HG03159 (cell line): ENCODE measurements at regions not wholly inside any gene's neighbourhood (a gene's known extent, or its start where the extent isn't known, plus 50 kb on each side); places are given as distances from the start of the nearest gene placed in this dataset.

ENCODE experiments used
- ATAC-seq: cut with Tn5 transposase; IDR thresholded peaks from one replicate; pipeline ENCODE4 v1.9.1; 2021; ENCODE audit warnings: mild to moderate bottlenecking, moderate library complexity; ENCODE audit not compliant: unreplicated experiment

DNA sequence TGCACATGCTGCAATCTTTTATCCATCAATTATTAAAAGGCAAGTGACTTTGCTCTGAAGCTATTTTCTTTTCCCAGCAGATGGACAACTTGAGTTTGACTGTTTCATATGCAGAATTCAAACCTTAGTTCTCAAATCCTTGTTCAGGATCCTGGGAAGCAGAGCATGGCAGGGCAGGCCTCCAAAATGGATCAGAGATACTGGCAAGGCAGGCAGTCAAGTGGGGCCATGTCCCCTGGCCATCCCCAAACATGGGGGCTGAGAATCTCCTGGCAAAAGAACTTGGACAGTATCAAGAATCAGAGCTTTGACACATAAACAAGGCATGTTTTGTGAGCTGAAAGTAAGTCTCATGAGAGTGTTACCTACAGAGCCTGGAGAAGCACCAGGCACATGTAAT lies 122.9 kb upstream of the CTNNB1 start:
- no peak for ATAC-seq

DNA sequence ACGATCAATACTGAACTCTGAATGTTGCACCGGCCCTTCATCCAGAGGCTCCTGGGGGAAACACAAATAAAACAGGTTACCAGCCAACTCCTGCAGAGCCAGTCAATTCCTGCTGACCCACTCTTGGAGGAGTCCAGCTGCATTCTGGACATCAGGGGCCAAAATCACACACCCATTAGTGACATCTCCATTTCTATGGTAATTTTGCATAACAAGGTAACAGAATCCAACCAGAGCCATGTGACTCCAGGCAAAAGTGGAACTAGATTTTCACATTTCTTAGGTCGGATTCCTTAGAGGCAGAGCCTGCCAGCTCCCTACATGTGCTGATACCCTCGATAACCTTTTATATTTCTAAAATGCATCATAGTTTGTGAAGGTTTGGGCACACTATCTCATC lies 119.2 kb upstream of the CTNNB1 start:
- no peak for ATAC-seq

- ATAC-seq: no peak
Measured at GRCh38 chr3:41088882-41089281, 110.4 kb upstream of the CTNNB1 start.

- ATAC-seq: no peak
Measured at GRCh38 chr3:41089566-41089965, 109.7 kb upstream of the CTNNB1 start.

GRCh38 chr3:41092844-41093243 lies 106.5 kb upstream of the CTNNB1 start:
- no peak for ATAC-seq

- ATAC-seq: no peak
Measured at GRCh38 chr3:41093476-41093875, 105.8 kb upstream of the CTNNB1 start.

- ATAC-seq: no peak
Measured at GRCh38 chr3:41094351-41094750, 105.0 kb upstream of the CTNNB1 start.

DNA sequence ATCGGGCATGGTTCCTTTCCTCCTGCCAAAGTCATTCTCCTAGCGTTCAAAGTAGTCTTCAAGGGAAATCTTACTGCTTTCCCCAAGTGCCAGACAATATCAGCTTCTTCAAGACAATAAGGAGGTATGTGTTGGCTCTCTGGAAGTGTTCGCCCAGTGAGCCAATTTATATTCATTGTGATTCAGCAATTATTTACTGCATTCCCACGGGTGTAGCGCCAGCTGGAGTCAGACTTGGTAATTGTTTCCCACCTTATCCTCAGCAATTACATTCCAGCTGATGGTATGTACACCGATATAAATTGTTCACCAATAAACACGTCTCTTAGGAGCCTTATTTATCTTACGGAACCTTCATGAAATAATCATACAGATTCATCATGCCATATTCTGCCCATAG lies 103.6 kb upstream of the CTNNB1 start:
- ATAC-seq: no peak

- ATAC-seq: no peak
Measured at GRCh38 chr3:41097896-41098496, 101.3 kb upstream of the CTNNB1 start.

GRCh38 chr3:41101231-41101630 lies 98.1 kb upstream of the CTNNB1 start:
- ATAC-seq: no peak

- no peak for ATAC-seq
Measured at GRCh38 chr3:41102053-41102556, 97.2 kb upstream of the CTNNB1 start.

- no peak for ATAC-seq
Measured at GRCh38 chr3:41102750-41103149, 96.6 kb upstream of the CTNNB1 start.

DNA sequence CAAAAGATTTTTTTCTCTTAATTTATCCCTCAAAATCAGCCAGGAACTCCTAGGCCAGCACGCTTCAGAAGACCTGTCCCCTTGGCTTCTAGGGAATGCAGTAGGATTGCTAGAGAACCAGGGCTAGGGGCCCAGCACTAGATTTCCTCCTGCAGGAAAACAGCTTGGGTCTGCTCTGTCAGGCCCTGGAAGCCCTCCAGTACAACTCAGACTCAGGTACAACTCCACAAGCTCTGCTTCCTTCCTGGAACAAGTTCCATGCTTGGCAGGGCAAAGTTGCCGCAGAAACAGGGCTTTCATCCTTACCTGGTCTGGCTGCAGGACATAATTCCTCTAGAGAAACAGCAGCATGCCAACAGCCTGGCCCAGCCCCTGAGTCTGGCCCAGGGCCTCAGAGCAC lies 96.1 kb upstream of the CTNNB1 start:
- ATAC-seq: no peak

DNA sequence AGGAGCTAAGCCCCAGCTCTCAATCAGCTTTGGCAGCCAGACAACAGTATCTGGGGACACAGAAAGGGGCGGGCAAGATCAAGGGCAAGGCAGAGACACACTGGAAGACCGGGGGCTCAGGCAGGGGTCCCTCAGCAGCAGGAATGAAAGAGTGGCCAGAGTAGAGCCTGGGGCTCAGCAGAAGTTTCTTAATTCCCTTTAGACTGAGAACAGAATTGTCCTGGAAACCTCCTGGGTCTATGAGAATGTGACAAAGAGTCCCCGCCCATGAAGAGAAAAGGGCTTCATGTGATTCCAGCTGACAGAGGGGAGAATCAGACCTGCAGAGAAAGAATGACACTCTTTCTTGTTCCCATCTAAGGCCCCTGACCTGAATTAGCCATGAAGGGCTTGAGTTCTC lies 95.2 kb upstream of the CTNNB1 start:
- ATAC-seq: no peak

GRCh38 chr3:41106691-41107090 lies 92.6 kb upstream of the CTNNB1 start:
- no peak for ATAC-seq

GRCh38 chr3:41111011-41111410 lies 88.3 kb upstream of the CTNNB1 start:
- ATAC-seq: no peak

DNA sequence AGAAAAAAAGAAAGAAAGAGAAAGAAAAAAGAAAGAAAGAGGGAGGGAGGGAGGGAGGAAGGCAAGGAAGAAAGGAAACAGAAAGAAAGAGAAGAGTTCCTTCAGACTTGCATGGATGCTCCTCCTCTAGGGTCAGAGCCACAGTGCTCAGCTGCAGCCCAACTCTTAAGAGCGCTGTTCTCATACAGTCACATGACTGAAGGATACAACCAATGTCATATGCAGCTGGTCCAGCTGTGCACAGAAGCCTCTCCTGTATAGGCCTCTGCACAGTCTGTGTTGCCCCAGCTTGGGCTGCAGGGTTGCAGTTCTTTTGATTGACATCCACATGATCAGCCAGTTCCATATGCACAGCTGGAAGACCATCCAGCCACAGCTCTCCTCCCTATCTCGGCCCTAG lies 86.8 kb upstream of the CTNNB1 start:
- ATAC-seq: no peak

DNA sequence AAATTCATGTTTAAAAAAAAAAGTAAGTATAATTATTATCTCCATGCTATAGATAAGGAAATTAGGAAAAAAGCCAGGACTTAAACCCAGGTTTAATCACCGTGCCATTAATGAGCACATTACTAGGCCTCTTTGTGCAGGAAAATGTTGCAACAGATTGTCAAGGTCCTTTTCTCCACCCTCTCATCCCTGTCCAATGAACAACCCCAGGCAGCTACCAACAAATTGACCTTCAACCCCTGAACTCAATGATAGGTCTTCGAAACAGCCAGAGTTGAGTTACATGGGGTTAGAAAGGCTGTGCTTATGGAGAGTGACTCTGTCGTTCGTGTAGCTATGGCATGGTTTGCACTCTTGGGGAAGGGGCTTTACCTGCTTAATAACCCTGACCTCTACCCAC lies 84.2 kb upstream of the CTNNB1 start:
- no peak for ATAC-seq

GRCh38 chr3:41116851-41117250 lies 82.5 kb upstream of the CTNNB1 start:
- no peak for ATAC-seq

GRCh38 chr3:41117398-41117870 lies 81.9 kb upstream of the CTNNB1 start:
- ATAC-seq: peak; percentile 94

DNA sequence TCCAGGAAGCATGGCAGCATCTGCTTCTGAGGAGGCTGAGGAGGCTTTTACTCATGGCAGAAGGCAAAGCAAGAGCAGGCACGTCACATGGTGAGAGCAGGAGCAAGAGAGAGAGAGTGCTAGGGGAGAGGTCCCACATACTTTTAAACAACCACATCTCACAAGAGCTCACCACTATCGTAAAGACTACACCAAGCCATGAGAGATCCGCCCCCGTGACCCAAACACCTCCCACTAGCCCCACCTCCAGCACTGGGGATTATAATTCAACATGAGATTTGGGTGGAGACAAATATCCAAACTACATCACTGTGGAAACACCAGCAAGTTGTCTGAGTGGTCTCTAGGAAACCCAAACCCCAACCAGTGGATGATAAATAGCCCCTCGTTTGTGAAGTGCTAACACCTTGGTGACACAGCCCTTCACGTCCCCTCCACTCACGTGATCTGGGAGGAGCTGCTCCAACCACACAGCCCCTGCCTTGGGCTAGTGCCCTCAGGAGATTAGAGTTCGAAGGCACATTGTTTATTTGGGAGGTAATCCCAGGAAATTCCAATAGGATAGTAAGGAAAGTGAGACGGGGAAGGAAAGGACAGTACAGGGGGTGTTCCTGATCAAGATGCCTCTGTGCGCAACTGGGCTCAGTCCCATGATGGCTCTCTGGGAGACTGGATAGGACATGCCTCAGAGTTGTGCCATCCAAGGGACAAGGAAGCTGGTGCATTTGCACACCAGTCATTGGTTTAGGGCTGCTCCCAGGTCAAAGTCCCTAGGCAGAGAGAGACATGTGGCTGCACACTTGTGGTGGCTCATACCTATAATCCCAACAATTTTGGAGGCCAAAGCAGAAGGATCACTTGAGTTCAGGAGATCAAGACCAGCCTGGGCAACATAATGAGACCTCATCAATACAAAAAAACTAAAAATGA lies 80.6 kb upstream of the CTNNB1 start:
- no peak for ATAC-seq

DNA sequence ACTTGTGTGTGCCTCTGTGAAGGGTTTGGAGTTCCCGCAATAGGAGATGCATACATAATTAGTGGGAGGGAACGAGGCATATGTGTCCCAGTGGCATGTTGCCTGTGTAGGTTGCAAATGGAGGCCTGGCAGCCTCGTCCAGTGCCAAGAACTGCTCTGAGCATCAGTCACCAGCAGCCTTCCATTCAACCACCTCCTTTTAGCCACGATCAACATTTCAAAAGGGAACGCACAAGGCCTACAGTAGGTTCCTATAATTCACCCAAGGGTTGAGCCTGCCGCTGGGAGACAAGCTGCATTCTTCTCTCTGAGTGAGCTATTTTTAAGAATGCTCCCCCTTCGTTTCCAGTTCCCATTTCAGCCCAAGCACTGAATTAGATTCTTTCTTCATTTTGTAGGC lies 78.8 kb upstream of the CTNNB1 start:
- ATAC-seq: no peak
